Caki2 (cell line): ENCODE measurements at regions not wholly inside any gene's neighbourhood (a gene's known extent, or its start where the extent isn't known, plus 50 kb on each side); places are given as distances from the start of the nearest gene placed in this dataset.
"Not testable (repeated sequence)": the region's sequence is repeated elsewhere in the genome, so short reads cannot be mapped to it uniquely, and the experiment has no call there.

Source experiments
- DNase-seq: peaks from one replicate; pipeline ENCODE4 v3.0.0-alpha.2; 2015; ENCODE audit warnings: low read depth
- in situ Hi-C: cut with HindIII; loops from 2 replicates; pipeline ENCODE4 v1.10.0; 2016; ENCODE audit warnings: low sequenced_read_pairs, low pct_unique_long_range_greater_than_20kb, mixed read lengths

DNA sequence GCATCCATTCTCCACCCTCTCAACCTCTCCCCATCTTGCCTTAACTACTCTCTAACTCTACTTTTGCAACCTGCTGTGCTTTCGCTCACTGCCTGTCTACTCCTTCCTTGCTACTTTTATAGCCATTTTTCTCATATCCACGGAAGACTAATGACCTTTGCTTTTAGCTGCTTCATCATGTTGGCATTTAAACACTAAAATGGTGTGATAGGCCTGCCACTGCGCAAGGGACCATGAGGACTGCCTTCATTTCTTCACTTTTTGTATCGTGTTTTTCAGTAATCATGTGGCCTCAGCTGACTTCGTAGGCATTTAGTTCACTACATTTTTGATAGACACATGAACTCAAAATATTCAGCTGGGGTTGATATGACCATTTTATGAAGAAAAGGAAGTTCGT, 252.1 kb downstream of the BCAT1 start:
- no peak for DNase-seq
- in situ Hi-C loops, result no loop called here

DNA sequence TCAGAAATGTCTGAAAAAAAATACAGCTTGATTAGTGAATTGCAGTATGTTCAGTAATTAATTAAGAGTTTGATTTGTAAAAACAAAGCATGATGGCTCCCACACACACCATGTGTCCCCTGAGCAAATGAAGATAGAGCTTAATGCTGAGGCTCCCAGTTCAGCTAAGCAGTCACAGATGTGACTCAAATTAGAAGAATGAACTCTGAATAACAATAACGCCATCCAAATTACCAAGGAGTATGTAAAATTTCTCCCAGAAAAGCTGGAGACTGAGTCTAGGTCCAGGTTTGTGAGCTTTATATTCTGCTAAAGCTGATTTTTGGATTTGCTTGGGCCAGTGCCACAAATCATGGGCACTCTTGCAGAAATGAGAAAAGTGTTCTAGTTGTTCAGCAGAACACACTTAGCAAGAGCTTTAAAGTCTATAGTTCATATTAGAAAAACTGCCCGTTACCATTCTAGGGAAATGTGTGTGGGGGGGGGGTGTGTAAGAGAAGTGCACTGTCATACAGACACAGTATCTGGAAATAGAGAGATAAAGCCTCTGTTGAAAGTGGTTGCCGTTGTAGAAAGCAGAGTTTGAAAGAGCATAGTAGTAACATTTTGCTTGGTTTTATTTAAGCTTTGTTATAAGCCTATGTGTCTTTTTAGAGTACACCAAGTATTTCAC, 253.1 kb downstream of the BCAT1 start:
- in situ Hi-C loops, result no loop called here
- DNase-seq, result no peak

DNA sequence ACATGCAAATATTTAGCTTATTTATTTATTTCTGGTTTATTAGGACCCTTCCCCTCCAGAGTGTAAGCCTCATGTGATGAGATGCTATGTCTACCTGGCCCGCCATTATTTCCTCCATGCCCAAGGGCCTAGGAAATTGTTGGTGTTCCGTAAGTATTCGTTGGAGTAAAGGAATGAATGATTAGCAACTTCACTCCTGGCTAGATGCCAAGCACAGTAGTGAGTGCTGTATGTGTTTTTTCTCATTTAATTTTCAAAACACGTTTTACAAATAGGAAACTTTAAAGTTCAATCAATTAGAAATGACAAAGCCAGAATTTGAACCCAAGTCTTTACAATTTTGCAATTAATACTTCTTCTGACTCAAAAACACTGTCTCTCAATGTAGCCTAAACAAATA, 253.8 kb downstream of the BCAT1 start:
- no peak for DNase-seq
- in situ Hi-C loops, result no loop called here

DNA sequence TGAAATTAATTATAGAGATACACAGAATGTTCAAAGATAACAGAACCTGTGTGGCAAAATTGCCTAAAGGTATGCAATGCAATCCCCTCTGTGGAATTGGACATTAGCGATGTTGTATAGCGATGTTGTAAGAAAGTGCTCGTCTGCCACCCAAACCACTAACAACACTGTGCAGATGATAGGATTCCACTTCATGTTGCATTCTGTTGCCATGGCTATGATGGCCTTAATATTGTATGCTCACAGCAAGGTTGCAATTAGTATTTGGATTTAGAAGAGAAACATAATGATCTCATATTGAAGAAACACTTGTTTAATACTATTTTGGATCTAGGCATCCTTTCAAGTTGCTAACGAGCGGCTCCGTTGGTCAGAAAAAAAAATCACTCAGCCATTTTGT, 260.3 kb downstream of the BCAT1 start:
- no peak for DNase-seq
- in situ Hi-C loops, result no loop called here

DNA sequence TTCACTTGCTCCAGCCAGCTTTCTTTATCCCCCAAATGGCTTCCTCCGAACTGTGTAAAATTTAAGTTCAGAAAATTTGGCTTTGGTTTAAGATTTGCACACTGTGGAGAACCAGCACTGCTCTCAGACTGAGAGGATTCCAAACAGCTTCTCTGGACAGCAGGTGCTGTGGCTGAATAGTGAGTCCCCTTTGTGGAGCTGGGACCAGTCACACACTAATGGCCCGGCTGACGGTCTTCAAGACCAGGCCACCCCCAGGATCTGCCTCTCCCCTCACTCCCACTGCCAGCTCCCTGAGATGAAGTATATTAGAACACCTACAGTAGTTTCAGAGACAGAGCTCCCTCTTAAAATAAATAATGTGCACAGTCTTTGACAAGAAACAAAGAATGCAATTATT, 267.3 kb downstream of the BCAT1 start:
- in situ Hi-C loops, result no loop called here
- no peak for DNase-seq

DNA sequence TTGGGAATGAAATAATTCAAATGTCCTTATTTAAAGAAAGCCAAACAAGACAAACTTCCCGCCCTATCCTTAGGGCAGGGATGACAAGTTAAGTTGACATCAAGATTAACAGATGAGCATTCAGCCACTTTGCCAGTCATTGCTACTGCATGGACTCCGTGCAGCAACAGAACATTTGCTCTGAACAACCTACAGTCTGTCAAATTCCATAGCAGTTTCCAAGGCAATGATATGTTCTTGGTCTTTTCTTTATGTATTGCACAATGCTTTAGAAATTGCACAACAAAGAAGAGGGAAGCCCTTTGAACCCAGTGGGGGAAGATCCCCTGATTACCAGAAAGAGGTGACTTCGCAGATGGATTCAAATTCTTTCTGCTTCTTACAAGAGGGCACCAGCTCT, 269.8 kb downstream of the BCAT1 start:
- DNase-seq, result no peak

DNA sequence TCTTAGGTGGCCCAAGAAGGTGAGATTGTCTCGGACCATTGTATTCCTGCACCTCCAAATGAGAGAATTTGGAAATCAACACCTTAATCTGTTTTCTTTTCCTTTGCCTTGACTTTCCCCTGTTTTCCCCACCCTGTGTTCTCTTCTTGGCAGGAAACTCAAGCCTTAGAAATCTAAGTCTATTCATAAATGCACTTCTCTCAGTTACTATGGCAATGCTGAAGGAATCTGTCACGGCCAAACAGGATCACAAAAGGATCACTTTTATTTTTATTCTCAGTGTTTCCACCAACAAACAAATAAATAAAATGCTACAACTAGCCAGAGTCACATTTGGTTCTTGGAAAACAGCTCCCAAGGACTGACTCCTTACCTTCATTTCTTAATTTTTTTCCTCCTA, 270.5 kb downstream of the BCAT1 start:
- in situ Hi-C loops, result no loop called here
- no peak for DNase-seq

More for the DNA sequence above, 269.8 kb downstream of the BCAT1 start:
- in situ Hi-C loops, result no loop called here

DNA sequence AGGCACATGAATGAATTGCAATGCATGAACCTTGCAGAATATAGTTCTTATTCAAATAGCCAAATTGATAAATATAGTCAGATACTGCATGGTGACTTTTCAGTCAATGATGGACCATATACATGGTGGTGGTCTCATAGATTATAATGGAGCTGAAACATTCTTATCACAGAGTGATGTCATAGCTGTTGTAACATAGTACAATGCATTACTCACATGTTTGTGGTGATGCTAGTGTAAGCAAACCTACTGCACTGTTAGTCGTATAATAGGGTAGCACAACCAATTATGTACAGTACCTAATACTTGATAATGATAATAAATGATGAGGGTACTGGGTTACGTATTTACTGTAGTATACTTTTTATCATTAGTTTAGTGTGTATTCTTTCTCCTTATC, 280.3 kb downstream of the BCAT1 start:
- in situ Hi-C loops, result no loop called here
- DNase-seq, result no peak

DNA sequence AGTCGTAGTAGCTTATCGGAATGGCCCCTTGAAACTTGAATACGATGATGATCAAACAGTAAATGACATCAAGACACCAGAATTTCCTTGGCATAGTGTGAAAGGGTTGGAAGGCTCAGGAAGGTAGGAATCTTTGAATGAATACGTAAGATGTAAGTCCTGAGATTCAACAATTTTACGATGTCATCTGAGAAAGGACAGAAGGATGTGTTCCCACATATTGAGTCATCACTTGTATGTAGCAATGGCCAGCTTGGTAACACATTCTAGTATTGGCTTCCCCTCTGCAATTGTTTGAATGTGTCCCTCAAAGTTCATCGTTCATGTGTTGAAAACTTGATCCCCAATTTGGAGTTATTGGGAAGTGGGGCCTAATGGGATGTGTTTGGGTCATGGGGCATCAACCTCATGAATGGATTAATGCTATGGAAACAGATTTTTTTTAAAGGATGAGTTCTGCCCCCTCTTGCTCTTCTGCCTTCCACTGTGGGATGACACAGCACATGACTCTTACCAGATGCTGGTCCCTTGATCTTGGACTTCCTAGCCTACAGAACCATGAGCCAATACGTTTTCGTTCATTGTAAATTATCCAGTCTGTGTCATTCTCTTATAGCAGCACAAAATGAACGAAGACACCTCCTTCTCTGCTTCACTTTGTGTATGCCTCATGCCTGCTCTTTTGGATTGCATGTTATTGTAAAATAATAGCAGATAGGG, 284.6 kb downstream of the BCAT1 start:
- DNase-seq, result no peak

DNA sequence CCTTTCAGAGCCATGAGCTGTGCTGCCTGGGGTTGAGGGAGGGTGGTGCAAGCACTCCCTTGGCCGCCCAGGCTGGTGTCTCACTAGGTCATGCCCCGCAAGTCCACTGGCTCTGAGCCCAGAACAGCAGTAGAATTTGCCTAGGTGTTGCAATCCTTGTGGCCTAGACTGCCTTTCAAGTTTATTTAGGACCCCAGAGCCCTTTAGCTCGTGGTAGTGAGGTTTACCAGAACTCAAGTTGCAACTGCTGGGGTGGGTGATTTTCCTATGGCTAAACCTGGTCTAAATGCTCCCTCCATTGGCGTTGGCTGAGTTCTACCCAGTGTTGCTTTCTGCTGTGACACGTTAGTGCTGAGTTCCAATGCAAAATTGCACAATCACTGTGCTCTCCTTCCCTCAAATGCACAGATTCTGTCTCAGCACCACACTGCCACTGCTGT, 287.2 kb downstream of the BCAT1 start:
- DNase-seq, result no peak
- in situ Hi-C loops, result no loop called here

More for the DNA sequence above, 284.6 kb downstream of the BCAT1 start:
- in situ Hi-C loops, result no loop called here

DNA sequence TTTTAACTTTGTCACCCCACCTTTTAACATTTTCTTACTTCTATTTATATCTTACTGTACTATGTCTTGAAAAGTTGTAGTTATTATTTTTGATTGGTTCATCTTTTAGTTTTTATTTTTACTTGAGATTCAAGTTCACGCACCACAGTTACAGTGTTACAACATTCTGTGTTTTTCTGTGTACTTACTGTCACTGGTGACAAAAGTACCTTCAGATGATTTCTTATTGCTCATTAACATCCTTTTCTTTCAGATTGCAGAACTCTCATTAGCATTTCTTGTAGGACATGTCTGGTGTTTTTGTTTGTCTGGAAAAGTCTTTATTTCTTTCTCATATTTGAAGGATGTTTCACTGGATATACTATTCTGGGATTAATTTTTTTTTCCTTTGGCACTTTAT, 289.9 kb downstream of the BCAT1 start:
- in situ Hi-C loops, result no loop called here
- DNase-seq, result no peak

DNA sequence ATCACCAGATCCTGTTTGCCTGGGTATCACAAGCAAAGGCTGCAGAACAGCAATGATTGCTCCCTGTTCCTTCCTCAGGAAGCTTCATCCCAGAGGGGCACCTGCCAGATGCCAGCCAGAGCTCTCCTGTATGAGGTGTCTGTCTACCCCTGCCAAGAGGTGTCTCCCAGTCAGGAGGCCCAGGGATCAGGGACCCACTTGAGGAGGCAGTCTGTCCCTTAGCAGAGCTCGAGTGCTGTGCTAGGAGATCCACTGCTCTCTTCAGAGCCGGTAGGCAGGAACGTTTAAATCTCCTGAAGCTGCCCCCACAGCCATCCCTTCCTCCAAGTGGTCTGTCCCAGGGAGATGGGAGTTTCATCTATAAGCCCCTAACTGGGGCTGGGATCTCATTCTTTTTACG, 294.6 kb downstream of the BCAT1 start:
- DNase-seq, in situ Hi-C loops: not testable (repeated sequence)

DNA sequence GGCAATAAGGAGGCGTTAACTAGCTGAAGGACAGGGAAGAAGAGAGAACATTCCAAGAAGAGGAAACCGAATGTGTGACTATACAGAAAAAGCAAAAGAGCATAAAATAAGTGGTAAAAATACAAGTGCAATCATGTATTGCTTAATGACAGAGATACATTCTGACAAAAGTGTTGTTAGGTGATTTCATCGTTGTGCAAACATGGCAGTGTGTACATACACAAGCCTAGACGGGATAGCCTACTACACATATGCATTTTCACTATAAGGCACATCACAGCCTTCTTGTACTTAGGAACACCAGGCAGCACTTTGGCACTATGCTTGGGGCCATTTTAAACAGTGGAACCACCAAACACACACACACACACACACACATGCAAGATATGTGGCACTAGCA, 299.3 kb downstream of the BCAT1 start:
- in situ Hi-C loops, result no loop called here
- no peak for DNase-seq

DNA sequence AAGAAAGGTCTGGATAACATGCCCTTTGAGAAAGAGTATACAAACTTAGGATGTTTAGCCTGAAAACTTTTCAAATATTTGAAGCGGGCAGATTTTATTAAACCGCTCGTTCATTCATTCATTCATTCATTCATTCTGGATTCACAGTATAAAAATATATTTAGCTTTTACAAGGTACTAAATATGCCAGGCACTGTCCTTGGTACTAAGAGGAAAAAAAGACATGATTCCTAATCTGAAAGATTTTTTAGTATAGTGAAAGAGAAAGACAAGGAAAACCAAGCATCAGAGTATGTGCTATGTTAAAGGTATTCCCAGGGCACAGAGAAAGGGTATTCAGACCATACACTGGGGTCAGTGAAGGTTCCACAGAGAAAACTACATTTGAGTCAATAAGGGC, 299.7 kb downstream of the BCAT1 start:
- in situ Hi-C loops, result no loop called here
- DNase-seq, result no peak

DNA sequence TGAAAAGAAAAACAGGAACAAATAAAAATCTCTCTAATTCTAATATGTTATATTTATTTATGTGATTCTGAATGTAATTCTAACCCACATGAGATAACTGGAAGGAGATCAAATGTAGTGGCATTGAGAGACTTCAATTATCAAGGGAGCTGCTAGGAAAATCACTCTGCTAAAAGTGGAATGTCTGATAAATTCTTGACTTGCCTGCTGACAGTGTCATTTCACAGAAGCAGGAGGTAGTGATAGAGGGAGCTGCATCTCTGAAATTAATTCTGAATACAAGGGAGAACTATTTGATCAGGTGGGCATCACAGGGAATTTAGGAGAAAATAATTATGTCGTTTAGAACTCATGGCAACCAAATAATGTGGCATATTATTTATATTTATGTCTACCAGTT, 303.6 kb downstream of the BCAT1 start:
- in situ Hi-C loops, result no loop called here
- no peak for DNase-seq

DNA sequence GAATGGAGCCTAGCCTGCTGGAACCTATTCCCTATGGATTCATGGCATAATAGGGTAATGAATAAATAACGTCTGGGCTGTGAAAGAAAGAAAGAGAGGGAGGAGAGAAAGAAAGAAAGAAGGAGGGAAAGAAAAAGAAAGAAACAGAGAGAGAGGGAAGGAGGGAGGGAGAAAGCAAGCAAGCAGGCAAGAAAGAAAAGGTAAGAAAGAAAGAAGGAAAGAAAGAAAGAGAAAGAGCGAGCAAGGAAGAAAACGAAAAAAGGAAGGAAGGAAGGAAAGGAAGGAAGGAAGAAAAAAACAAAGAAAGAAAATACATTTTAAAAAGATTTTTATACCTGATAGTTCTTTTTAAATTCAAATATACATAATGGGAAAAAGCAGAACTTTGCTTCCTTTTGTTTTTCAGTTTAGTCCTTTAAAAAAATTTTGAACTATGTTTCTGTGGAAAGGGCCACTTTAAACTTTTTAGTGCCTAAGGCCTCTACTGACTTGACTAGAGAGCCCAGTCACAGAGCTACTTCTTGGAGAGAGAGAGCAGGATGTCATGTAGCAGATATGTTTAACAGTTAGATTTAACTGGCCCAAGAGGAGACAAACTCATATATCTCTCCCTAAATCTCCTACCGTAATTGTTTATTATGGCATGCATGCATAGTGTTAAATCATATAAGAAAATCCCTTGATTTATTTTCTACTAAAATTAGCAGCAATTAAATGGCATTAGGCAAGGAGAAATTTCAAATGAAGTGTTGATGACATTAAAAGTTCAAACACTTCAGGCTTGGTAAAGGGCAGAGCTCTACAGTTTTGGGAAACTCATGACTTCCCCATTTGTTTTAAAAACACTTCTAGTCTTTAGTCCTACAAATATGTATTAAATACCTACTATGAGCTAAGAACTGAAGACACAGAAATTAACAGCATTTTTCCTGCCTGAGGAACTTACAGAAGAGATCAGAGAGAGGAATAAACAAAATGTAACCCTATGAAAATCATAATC, 305.5 kb downstream of the BCAT1 start:
- no peak for DNase-seq
- in situ Hi-C loops, result no loop called here

DNA sequence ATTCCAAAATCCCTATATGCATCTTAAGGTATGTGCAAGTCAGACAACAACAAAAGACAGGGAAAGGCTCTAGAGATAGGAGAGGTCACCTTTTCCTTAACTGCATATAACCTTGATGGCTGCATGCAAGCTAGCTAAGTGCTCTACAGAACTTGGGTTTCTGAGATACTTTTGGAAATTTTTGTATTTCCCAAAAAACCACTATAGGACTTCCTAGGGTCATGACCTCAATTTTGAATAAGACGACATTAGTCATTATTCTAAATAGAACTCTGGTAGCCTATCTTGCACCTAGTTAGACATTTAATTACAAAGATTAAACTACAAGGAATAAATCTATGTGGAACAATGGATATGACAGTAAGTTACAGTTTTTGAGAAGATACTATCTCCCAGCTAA, 309.3 kb downstream of the BCAT1 start:
- in situ Hi-C loops, result no loop called here
- no peak for DNase-seq

DNA sequence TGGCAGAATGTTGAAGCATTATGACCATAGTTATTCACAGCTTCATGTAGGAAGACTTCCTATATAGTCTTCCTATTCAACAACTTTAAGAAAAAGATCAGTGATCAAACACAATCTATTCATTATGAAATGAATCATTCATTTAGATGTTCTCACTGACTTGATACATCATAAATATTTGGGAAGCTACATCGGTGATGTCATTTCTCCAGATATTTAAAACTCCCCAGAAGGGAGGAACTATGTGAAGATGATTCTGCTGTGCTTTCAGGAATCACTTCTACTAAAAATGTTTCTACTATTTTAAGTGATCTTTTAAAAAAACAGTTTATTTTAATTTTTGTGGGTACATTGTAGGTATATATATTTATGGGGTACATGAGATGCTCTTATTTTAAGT, 316.4 kb downstream of the BCAT1 start:
- DNase-seq, result no peak
- in situ Hi-C loops, result no loop called here
